CD4-positive, alpha-beta T cell treated with Interferon gamma for 1 hour (primary cell): ENCODE measurements at regions not wholly inside any gene's neighbourhood (a gene's known extent, or its start where the extent isn't known, plus 50 kb on each side); places are given as distances from the start of the nearest gene placed in this dataset.

ENCODE experiments used
- DNase-seq: peaks from one replicate; pipeline ENCODE4 v3.0.0-alpha.2; 2020

DNA sequence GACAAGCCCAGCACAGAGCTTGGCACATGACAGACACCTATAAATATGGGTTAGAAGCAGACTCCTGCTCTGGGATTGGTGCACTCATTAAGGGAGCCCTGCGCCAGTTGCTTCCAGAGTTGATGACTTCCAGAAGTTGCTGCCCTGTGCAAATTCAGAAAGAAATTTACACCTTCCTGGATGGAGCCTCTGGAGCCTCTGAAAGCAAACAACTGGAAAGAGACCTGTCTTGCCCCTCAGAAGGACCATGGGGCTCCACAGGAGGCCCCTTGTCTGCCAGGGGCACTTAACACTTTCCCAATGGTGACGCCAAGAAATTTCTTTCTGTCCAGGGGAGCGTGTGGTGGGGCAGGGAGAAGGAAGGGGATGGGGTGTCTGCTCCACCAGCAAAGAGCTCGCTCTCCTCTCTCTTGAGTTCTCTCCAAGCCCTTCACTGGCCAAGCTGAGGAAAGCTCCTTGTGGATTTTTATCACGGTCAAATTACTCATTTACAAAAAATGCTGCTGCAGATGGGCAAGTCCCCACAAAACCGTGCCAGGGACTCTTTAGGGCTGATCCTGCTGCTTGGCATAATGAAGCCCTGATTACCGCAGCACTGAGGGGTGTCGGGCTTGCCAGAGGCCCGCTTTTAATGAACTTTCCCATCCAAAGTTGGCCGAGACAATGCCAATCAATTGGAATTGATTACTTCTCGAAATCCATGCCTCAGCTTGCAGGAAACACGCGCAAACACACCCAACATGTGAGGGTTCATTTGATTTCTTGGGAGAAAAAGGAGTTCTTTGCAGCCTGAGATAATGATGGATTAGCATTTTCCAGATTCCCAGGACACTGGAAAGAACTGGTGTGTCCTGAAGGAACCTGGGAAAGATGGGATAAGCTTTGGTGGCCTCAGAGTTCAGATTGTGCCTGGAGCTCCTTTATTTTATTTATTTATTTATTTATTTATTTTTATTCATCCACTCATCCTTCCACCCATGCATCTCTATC is 583.6 kb upstream of the CDH5 start:
- no peak for DNase-seq

DNA sequence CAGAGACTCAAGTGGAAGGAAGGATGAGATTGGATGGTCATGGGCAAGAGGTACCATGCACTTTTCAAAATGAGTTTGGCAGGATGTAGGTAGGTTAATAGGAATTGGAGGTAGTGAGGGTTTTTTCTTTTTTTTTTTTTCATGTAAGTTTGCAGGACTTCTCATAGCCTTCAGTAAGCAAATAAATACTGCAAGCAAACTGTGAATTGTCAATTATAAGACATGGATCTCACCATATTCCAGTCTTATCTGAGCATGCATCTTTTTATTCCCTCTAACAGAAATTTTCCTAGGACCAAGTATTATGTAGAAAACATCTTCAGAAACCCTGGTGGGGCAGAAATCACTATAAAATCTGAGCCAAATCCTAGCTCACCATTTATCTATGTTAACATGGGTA is 584.6 kb upstream of the CDH5 start:
- no peak for DNase-seq

DNA sequence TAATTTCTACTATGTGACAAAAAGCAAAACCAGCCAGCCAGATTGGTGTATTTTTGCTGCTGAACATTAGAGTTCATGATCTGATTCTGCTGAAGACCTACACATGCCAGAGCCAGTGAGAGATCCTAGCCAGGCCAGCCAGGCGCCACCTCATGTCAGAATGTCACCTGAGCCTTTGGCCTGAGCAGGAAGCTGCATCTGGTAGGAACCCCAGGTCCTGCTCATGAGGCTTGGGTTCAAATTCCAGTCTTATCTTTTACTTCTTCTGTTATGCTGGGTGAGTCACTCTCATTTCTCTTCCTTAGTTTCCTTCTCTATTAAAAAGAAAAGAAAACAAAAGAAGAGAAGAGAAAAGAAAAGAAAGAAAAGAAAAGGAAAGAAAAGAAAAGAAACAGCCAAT is 585.1 kb upstream of the CDH5 start:
- DNase-seq = no peak

DNA sequence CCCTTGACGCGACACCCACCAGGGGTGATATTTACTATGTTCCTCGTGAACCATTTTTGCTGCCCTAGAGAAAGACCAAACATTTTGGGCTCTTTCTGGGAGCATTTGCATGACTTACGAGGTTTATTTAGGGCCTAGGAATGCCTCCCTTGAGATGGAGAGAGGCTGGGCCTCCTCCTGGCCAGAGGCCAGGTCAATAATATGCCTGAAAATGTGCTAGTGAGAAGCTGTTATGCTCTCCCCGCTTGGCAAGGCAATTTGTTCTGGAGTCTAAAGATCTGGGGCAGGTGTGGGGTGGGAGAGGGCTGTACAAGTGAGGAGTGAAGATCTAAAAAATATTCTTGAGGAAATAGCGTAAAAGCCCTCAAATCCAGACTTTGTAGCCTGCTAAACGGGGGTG is 587.3 kb upstream of the CDH5 start:
- no peak for DNase-seq

DNA sequence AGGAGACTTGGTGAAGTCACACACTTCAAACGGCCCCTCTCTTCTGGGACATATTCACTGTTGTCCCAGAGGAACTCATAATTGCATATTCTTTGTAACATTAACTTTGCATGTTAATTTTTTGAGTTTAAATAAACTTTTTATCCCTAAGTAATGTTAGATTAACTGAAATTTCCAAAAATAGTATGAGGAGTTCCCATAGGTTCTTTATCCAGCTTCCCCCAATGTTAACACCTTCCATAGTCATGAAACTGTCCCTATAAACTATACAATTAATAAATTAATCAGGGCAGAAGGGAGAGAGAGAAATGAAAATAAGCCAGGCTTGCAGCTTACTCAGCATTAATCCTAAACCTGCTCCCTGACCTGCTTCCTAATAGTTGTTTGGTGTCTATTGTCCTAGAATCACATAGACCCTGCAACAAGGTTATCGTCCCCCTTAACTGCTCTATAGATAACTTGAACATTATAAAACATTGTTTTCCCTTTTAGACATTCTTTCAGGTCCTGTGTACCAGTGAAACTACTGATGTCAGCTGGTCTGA is 589.8 kb upstream of the CDH5 start:
- no peak for DNase-seq

DNA sequence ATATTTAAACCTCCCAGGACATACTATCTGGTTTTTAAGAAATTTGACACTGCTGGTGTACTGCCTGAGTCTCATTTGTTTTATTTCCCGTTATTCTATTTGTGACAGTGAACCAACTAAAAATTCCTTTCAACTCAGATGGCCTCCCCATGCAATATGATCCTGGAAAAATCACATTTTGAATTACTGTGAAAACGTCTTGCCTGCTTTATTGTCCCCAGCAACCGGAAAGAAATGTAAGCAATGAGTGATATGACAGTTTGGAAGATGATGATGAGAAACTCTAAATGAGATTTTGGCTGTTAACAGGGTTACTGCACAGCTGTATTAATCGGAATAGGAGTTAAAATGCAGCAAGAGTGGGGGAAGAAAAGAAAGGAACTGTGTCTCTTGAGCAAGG is 590.7 kb upstream of the CDH5 start:
- no peak for DNase-seq

DNA sequence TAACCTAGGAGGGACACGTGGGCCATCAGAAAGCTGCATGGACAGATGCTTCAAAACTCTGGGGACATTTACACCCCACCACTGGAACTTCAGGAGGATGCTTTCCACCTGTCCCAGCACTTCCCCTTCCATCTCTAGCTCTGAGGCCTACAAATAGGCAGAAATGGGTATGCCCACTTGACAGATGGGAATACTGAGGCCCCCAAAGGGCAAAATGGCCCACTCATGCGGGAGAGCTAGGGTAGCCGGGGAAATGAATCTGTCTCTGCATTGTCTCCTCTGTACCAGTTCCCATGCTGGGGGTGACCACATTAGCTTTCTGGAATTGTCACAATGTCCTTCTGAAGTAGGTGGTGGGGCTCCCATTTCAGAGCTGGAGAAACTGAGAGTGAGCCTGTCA is 592.1 kb upstream of the CDH5 start:
- no peak for DNase-seq

DNA sequence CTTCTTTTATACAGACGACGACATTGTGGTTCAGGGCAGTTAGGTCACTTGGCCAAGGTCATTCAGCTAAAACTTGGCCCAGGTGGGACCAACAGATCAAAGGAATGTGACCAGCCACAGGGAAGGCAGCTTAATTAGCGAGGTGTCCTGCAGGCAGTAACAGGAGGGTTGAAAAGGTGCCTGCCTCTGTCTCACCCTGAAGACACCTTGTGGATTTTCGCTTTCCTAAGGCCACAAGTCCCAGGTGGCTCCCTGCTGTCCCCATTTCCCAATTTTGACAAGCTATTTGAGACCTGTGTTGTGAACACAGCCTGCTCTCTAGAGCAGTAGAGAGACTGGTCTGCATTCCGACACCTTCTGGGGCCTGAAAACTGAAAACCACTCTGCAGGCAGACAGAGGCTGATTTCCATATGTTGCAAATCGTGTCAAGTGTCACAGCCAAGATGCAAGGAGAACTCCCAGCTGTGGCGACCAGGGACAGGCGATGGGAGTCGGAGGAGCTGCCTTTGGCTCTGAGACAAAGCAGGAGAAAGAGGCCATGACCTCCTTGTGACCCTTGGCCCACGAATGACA is 593.1 kb upstream of the CDH5 start:
- no peak for DNase-seq

DNA sequence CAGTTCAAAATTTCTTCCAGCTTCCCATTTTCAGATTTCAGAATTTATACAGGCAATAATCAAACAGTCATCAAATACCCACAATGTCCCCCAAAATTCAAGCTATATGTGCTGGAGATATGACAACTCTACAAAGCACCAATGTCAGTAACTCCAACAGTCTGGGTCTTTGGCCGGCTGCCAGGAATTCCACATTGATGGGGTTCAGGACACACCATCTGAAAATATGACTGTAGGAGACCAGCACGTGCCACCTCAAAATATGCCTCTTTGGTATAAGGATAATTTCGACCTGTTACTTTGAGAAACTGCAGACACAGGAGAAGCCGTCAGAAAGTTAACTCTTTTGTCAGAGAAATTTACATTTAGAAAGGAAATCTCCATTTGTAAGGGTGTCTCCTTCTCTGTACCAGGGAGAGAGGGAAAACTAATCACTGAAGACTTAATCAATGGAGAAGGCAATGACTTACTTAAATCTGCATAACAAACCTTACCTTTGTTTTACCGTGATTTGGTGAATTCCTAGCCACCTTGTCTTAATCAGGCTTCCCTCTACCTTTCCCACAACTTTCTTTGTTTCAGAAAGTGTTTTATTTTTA is 594.3 kb upstream of the CDH5 start:
- DNase-seq = no peak

DNA sequence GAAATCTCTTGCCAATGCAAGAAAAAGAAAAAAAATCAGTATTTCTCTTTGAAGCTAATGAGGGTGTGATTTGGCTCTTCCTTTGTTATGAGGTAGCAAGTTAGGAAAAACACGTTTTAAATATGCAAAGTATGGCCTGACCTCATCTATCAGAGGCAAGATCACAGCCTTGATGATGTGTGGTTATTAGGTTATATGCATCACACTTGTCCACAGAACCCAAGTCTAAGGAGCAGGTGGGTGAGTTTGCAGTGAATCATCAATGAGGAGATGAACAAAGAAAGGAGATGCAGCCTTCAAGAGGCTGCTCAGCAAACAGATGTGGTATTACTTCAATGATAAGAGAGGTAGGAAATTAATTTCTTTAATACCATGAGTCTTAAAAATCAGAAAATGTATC is 594.8 kb upstream of the CDH5 start:
- no peak for DNase-seq

DNA sequence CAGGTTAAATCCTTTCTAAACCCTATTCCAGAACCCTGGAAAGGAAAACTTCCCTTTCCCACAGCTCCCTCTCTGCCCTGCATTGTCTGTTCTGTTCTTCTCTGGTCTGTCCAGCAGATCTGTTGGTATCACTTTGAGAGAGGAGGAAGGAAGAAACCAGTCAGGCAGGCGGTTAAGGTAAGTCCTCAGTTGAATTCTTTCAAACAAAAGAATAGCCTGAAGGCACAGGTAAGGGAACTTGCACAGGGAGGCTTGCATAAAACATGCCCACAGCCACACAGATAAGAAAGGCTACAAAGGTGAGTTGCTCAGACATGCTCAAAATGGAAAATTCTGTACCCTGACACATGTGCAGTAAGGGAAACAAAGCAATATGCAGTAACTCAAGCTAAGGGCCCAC is 595.7 kb upstream of the CDH5 start:
- no peak for DNase-seq

DNA sequence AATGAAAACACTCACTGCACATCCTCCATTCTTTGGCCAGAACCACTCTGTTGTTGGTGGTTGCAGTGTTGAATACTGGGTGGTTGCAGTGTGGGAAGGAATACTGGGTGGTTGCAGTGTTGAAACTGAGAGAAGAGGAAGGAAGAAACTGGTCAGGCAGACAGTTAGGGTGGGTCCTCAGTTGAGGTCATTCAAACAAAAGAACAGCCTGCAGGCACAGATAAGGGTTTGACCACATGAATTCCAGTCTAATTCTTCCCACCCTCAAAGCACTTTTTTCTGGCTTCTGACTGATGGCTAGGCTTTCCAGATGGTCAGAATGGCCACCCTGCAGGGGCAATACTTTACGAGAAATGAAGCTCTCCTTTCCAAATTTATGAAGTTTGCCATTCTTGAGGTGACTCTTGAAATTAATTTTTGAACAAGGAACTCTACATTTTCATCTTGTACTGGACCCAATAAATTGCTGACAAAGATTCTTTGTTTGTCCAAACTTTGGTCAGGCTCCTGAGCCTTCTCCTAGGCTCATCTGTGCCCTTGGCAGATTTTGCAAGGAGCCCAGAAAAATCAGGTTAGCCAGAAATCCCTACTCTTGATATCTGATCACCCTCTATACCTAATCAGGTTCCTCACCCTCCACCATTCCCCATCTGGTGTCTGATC is 596.6 kb upstream of the CDH5 start:
- DNase-seq = no peak

DNA sequence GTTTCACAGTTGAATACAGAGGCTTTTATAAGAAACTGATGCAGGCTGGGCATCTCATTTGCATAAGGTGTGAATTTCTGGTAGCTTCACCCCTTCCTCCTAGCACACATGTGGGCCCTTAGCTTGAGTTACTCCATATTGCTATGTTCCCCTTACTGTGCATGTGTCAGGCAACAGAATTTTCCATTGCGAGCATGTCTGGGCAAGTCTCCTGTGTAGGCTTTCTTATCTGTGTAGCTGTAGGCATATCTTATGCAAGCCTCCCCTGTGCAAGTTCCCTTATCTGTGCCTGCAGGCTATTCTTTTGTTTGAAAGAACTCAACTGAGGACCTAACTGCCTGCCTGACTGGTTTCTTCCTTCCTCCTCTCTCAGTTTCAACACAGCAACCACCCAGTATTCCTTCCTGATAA is 597.4 kb upstream of the CDH5 start:
- DNase-seq = no peak

DNA sequence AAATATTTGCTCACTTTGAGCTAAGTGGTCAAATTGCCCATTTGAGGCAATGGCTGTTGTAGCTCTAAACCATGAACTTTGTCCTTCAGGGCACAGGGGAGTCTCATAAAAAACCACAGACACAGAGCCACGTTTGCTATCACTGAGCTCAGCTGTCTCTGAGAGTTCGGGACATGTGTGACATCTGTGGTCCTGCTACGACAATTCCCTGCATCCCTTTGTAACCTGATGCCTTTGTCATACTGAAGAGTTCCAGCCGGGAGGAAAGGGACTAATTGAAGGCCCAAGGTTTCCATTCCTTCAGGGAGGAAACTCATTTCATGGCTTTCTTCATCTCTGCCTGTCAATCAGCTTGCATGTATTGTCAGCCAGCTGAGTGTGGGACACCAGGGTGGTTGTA is 599.4 kb upstream of the CDH5 start:
- DNase-seq = no peak

DNA sequence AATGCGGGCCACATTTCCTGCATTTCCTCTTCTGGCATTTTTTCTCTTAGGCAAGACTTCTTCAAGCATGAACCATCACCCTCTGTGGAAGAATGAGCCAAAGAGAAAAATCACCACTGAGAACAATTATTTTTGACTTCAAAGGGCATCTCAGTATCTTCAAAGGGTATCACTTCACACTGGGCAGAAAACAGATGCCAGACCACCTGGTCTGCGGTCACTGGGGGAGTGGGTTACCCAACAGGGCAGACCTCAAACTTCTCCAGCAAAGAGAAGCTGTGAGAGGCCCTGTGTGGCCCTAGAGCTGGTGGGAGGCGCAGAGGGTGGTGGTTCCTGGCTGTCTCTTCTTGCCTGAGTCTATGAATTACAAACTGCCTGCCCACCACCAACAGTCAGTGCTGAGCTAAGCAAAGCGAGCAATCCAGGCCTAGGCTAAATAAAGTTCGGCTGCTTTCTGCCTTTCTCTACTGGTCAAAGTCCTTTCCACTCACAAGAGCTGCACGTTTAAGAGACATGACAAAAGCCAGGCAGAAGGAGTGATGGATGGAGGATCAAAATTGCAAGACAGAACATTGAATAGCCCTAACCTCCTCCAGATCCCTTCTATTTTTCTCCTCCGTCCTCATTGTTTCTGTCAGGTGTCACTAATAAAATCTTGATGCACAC is 602.7 kb upstream of the CDH5 start:
- no peak for DNase-seq

DNA sequence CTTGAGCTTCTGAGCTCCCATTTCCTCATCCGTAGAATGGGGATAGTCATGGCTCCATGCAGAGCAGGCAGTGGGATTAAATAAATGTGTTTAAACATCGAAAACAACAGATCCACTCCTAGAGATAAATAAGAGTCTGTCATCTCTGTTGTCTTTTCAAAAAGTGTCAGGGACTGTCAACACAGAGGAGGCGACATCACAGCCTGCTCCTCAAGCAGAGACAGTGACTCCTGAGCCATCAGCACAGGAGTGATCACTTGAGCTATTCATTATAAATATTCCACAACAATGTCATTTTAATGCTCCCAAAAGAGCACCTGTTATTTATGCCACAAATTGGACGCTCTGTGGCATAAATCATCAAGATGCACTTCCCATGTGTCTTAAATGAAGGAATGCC is 605.6 kb upstream of the CDH5 start:
- no peak for DNase-seq

DNA sequence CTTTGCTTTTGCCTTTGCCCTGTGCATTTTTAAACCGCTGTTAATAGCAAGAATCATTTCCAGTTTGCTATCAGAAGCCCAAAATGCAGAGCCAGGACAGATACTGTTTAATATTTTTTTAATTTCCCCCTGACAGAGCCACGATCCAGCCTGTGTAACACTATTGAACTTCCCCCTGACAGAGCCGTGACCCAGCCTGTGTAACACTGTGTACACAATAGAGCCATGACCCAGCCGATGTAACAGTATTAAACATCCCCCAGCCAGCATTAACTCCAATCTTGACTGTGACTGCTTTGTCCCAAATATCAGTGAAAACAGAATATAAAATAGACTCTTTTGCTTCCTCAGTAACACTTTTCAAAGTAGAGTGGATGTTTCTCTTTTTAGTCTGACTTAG is 607.9 kb upstream of the CDH5 start:
- DNase-seq = no peak

DNA sequence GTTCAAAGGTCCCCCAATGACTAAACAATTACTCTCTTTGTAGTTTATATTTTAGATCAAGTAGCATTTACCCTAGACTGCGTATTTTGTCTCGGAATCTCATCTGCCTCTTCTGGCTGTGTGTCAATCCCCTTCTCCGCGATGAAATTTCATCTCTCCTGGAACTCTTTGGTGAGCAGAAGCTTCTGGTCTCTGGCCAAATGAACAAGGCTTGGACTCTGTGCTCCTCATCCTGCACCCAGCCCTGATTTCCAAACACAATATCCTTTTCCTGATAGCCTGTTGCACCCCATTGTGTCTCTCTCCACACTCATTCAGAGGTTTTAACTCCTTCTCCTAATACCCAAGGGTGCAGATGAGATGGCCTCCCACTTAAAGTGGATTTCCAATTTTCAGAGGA is 609.4 kb upstream of the CDH5 start:
- no peak for DNase-seq

DNA sequence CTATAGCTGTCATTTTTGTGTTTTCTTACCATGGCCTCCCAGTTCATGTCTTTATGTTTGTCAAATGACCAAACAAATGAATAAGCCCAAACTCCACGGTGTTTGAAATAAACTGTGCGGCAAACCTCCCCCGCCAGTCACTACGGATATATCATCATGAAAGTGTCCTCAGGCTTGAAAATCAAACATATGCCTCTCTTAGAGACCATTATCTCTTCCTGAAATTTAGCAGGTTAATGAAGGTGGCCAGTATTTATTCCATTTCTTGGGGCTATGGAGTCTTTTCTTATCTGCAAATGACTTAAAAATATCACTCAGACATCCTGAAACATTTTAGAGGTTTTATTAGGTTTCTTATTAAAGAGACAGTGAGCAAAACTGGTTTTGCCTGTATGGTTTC is 610.3 kb upstream of the CDH5 start:
- no peak for DNase-seq

DNA sequence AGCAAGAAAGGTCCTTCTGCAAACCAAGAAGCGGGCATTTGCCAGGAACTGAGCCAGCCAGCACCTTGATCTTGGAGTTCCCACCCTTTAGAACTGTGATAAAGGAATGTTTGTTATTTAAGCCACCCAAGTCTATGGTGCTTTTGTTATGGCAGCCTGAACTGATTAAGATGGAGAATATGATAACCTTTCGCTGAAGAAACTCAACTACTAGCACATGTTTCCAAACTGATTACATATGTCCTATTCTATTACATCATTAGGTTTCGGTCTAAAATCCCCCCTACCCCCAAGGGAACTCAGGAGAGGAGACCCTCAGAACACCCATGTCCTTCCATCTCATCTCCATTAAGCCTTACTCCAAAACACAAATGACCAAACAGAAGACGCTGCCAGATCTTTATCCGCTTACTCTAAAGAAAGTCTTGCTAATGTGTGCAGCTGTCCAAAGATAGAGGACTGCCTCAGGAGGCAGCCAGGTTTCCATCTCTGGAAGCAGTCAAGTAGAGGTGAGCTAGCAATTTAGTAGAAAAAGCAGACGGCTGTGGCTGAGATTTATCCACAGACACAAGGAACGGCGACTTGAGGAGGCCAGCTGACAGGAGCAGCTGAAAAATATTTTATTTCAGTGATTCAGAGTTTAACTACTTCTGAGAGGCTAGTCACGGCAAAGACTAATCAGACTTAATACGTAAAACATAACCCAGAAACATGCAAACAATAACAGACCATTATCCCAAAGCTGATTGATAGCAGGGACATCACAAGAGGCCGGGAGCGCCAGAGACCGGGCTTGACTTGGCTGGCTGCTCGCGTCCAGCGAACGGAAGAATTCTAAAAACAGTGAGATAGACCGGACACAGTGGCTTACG is 611.4 kb upstream of the CDH5 start:
- DNase-seq = no peak

DNA sequence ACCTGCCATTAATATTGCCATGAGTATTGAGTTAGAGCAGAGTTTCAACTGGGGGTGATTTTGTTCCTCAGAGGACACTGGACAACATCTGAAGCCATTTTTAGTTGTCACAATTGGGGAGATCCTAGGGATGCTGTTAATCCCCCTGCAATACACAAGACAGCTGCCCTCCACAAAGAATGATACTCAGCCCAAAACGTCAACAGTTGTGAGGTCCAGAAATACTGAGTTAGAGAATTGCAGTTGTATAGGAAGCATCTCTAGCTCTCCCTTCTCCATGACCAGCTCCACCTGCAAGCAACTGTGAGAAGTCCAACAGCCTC is 614.0 kb upstream of the CDH5 start:
- DNase-seq = no peak
